Psoas muscle (tissue), 7 donors: ENCODE measurements at regions not wholly inside any gene's neighbourhood (a gene's known extent, or its start where the extent isn't known, plus 50 kb on each side); places are given as distances from the start of the nearest gene placed in this dataset.

Source experiments
- ATAC-seq, 4 donors: fragments of 200-7000 bp; cut with Tn5 transposase; one replicate each; pipeline ENCODE4 v1.9.1; 2020; ENCODE audit warnings: moderate library complexity in 3 of 4, mild to moderate bottlenecking in 2 of 4
- DNase-seq, 2 donors: peaks; one replicate each; pipeline ENCODE4 v3.0.0-alpha.2; 2020
- H3K27ac ChIP-seq: fragments of 200-600 bp; one replicate; pipeline ENCODE4 v1.8.0; 2022
- H3K27me3 ChIP-seq, 3 donors: fragments of 200-600 bp in 1 of 3; one replicate each; pipeline versions ENCODE4 v1.6.1 to v1.8.0; 2013 to 2022; ENCODE audit warnings: low read length in 2 of 3, mild to moderate bottlenecking in 2 of 3, moderate library complexity in 1 of 3; ENCODE audit not compliant: insufficient read depth in 3 of 3
- H3K36me3 ChIP-seq, 2 donors: fragments of 200-600 bp in 1 of 2; one replicate each; pipeline versions ENCODE4 v1.6.1 to v1.8.0; 2013 to 2022; ENCODE audit warnings: low read depth in 1 of 2, mild to moderate bottlenecking in 1 of 2, moderate library complexity in 1 of 2; ENCODE audit not compliant: insufficient read depth in 1 of 2
- H3K4me1 ChIP-seq: fragments of 200-600 bp; one replicate; pipeline ENCODE4 v1.8.0; 2022
- H3K4me3 ChIP-seq: fragments of 200-600 bp; one replicate; pipeline ENCODE4 v1.8.0; 2022; ENCODE audit warnings: mild to moderate bottlenecking
- H3K9me3 ChIP-seq: fragments of 200-600 bp; one replicate; pipeline ENCODE4 v1.8.0; 2022
- WGBS, 3 donors: extraction: QIAGEN DNeasy Blood & Tissue Kit; methylation state at CpG; one replicate each; pipeline versions ENCODE4 v1.1.6 to v1.1.7; 2013; 5-methylcytosine and 5-hydroxymethylcytosine counted together
- intact Hi-C, 2 donors: fragments of 100-400 bp; cut with DNase I; formaldehyde crosslinking; loops; one replicate each; pipeline versions ENCODE4 v1.11.0 to v1.14.2; 2022
- TF ChIP-seq, protein P1 (sequence below): fragments of 200-600 bp; IDR thresholded peaks from one replicate; pipeline ENCODE4 v1.8.0; 2022; ENCODE audit warnings: antibody characterized with exemption
- donor health status: healthy with polysubstance abuse.
- donor health status: DM: no; HTN: no; CAD: no; lungs with moderate emphysema.
- donor health status: Bipolar disorder and iron deficiency.
- donor health status: healthy.
- donor health status: DM: yes; HTN: yes; CAD: no.
- donor health status: DM: no; HTN: no; CAD: no.
- donor health status: DM: yes; HTN: yes; CAD: no.

DNA sequence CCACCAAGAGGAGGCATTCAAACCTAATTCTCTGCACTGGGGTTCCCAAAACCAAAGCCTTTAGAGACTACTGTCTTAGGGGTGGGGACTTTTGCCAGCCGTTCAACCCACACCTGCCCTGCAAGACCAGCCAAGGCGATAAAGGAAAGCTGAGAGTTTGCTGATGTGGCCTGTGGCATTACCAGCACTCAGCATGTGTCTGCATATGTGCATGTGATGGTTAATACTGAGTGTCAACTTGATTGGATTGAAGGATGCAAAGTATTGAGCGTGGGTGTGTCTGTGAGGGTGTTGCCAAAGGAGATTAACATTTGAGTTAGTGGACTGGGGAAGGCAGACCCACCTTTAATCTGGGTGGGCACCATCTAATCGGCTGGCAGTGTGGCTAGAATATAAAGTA is 474.2 kb downstream of the MED10 start:
- Histone ChIP-seq H3K36me3 (no peaks in the 10 kb centered on the region), H3K27me3 (peaks cover 0 to 11% (median 0%) of the 10 kb centered on the region in 3 donors), H3K27ac (no peak overlapping the region), H3K9me3 (no peaks in the 10 kb centered on the region), H3K4me1 (no peaks in the 10 kb centered on the region), H3K4me3 (no peak overlapping the region)
- TF ChIP-seq, protein P1, sequence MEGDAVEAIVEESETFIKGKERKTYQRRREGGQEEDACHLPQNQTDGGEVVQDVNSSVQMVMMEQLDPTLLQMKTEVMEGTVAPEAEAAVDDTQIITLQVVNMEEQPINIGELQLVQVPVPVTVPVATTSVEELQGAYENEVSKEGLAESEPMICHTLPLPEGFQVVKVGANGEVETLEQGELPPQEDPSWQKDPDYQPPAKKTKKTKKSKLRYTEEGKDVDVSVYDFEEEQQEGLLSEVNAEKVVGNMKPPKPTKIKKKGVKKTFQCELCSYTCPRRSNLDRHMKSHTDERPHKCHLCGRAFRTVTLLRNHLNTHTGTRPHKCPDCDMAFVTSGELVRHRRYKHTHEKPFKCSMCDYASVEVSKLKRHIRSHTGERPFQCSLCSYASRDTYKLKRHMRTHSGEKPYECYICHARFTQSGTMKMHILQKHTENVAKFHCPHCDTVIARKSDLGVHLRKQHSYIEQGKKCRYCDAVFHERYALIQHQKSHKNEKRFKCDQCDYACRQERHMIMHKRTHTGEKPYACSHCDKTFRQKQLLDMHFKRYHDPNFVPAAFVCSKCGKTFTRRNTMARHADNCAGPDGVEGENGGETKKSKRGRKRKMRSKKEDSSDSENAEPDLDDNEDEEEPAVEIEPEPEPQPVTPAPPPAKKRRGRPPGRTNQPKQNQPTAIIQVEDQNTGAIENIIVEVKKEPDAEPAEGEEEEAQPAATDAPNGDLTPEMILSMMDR = no peak
- WGBS, 3 donors = 57 to 71% (median 58%) methylated on average over 4 of the region's 4 CpGs
- intact Hi-C loops = no loop called here
- no peak for ATAC-seq
- no peak for DNase-seq

DNA sequence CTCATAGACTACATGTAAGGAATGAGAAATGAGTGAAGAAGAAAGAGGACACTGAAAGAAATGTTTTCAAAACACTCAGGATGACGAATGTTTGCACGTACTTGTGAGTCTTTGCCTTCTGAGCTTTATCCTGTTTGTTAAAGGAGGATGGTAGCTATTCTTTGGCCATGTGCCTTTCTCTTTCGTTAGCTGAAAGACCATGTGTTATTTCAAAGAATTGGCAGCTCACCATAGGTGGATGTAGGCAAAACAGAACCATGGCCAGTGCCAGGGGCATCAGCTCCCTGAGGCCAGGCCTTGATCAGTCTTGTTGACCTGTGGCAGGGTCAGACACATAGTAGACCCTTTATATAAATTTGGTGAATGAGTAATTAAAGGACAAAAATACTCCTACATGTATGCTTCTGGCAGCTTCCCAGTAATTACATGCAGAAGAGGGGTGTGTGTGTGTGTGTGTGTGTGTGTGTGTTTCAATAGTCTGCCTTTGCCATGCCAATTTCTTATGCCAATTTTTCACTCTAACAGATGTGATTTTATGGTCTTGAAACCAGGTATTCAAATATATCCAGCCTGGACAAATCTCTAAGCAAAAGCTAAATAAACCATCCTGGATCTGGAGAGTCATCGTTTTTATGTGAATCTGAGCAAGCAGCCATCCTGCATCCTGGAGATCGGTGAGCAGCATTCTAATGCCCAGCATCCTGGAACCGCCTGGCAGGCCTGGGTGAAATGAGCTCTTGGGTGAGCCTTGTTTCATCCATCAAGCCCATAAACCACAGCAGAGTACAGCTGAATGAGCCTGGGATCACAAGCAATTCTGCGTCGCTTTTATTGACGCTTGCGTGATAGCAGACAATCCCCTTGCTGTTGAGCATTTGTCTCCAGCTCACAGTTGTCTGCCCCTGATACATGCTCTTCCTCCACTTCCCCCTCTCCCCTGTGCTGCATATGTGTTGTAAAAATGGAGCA is 475.4 kb downstream of the MED10 start:
- Histone ChIP-seq H3K27me3 (peaks cover 0 to 8% (median 0%) of the 10 kb centered on the region in 3 donors), H3K4me3 (no peak overlapping the region), H3K36me3 (no peaks in the 10 kb centered on the region), H3K9me3 (no peaks in the 10 kb centered on the region), H3K27ac (no peak overlapping the region), H3K4me1 (no peaks in the 10 kb centered on the region)
- DNase-seq (no peak), ATAC-seq (no peak)
- WGBS, 3 donors = 69 to 72% (median 69%) methylated on average over 10 of the region's 10 CpGs
- intact Hi-C loops = no loop called here
- TF ChIP-seq, protein P1 = no peak

DNA sequence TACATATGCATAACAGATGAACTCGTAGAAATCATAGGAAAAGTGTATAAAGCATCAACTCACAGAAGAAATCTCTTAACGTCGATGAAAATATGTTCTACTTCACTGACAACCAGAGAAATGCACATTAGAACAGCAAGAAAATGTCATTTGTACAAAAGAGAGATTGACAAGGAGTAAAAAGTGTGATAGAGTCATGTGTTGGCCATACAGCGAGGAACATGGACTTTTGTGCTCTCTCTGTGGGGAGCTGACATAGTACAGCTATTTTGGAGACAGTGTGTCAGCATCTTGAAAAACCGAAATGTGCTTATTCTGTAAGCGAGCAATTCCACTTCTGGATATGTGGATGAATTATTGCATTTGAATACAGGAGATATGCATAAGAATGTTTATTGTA is 477.9 kb downstream of the ICE1 start:
- no peak overlapping the region for H3K4me3 ChIP-seq

DNA sequence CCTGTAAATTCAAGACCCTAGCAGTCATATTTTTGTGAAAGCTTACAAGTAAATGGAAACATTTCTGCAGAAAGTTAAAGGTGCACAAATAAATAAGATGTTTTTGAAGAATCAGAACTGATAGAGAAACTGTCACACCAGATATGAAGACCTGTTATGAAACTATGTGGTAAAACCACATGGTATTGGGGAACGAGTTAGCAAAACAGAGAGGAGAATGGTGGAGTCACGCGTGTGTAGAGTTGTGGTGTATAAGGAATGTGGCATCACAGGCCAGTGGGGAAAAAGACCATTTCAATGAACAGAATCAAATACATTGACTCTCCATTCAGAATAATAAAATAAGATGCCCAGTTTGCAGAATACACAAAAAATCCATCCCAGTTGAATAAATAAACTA is 477.2 kb downstream of the ICE1 start:
- intact Hi-C loops = no loop called here
- TF ChIP-seq, protein P1 = no peak
- Histone ChIP-seq H3K9me3 (no peaks in the 10 kb centered on the region), H3K4me1 (no peaks in the 10 kb centered on the region), H3K27ac (no peak overlapping the region), H3K27me3 (no peaks in the 10 kb centered on the region), H3K4me3 (no peak overlapping the region), H3K36me3 (no peaks in the 10 kb centered on the region)
- WGBS, 3 donors = 85 to 87% (median 86%) methylated on average over 3 of the region's 3 CpGs
- DNase-seq (no peak), ATAC-seq (no peak)

More for the DNA sequence above, 477.9 kb downstream of the ICE1 start:
- Histone ChIP-seq H3K9me3 (no peaks in the 10 kb centered on the region), H3K27ac (no peak overlapping the region), H3K4me1 (no peaks in the 10 kb centered on the region), H3K36me3 (no peaks in the 10 kb centered on the region), H3K27me3 (no peaks in the 10 kb centered on the region)
- TF ChIP-seq, protein P1 = no peak
- intact Hi-C loops = no loop called here
- WGBS, 3 donors = 85 to 90% (median 86%) methylated on average over 6 of the region's 6 CpGs
- no peak for ATAC-seq
- DNase-seq = no peak
